Endometrium (tissue), 2 donors: ENCODE measurements at regions not wholly inside any gene's neighbourhood (a gene's known extent, or its start where the extent isn't known, plus 50 kb on each side); places are given as distances from the start of the nearest gene placed in this dataset.
"Not testable (repeated sequence)": the region's sequence is repeated elsewhere in the genome, so short reads cannot be mapped to it uniquely, and the experiment has no call there.

Experiments
- FAIRE-seq: peaks from 2 replicates; lab custom pipeline; 2012; peaks lifted over from hg19 to GRCh38; lab: Jason Lieb, UNC
- donor health status: control.
- donor health status: control.

- FAIRE-seq, result no peak
These were observed 1326.3 kb downstream of the XPNPEP1 start for GRCh38 chr10:108597031-108597430.

- no peak for FAIRE-seq
These were observed 1330.4 kb downstream of the XPNPEP1 start for GRCh38 chr10:108592956-108593355.

GRCh38 chr10:108591417-108591816 is 1331.9 kb downstream of the XPNPEP1 start:
- no peak for FAIRE-seq

GRCh38 chr10:108586424-108586823 is 1336.9 kb downstream of the XPNPEP1 start:
- FAIRE-seq, result no peak

- FAIRE-seq, result no peak
These were observed 1339.4 kb downstream of the XPNPEP1 start for GRCh38 chr10:108583877-108584276.

- no peak for FAIRE-seq
These were observed 1340.4 kb downstream of the XPNPEP1 start for GRCh38 chr10:108582888-108583287.

GRCh38 chr10:108582387-108582786 is 1340.9 kb downstream of the XPNPEP1 start:
- no peak for FAIRE-seq

GRCh38 chr10:108578258-108578657 is 1345.1 kb downstream of the XPNPEP1 start:
- FAIRE-seq, result no peak

GRCh38 chr10:108574233-108574632 is 1349.1 kb downstream of the XPNPEP1 start:
- FAIRE-seq, result no peak

- FAIRE-seq, result no peak
These were observed 1354.5 kb downstream of the XPNPEP1 start for GRCh38 chr10:108568824-108569223.

GRCh38 chr10:108567899-108568752 is 1355.2 kb downstream of the XPNPEP1 start:
- no peak for FAIRE-seq

- FAIRE-seq, result no peak
These were observed 1356.8 kb downstream of the XPNPEP1 start for GRCh38 chr10:108566316-108567107.

GRCh38 chr10:108562105-108562504 is 1361.2 kb downstream of the XPNPEP1 start:
- no peak for FAIRE-seq

- no peak for FAIRE-seq
These were observed 1361.7 kb downstream of the XPNPEP1 start for GRCh38 chr10:108561649-108562048.

- no peak for FAIRE-seq
These were observed 1362.8 kb downstream of the XPNPEP1 start for GRCh38 chr10:108560488-108560887.

GRCh38 chr10:108556186-108556585 is 1367.1 kb downstream of the XPNPEP1 start:
- FAIRE-seq, result no peak

GRCh38 chr10:108545921-108546320 is 1377.4 kb downstream of the XPNPEP1 start:
- FAIRE-seq, result no peak

- no peak for FAIRE-seq
These were observed 1378.7 kb downstream of the XPNPEP1 start for GRCh38 chr10:108544500-108545120.

- not testable (repeated sequence) for FAIRE-seq
These were observed 1369.0 kb upstream of the SORCS1 start for GRCh38 chr10:108533551-108533950.

- no peak for FAIRE-seq
These were observed 1358.7 kb upstream of the SORCS1 start for GRCh38 chr10:108523016-108523800.

GRCh38 chr10:108521827-108522492 is 1357.5 kb upstream of the SORCS1 start:
- no peak for FAIRE-seq
